Mucosa of gallbladder (tissue), 1 donor: ENCODE measurements at regions not wholly inside any gene's neighbourhood (a gene's known extent, or its start where the extent isn't known, plus 50 kb on each side); places are given as distances from the start of the nearest gene placed in this dataset.

ENCODE experiments used
- DNase-seq: peaks from one replicate; pipeline ENCODE4 v3.0.0-alpha.2; 2020; ENCODE audit warnings: low spot score
- donor health status: DM: no; HTN: no; CAD: no.

GRCh38 chr4:63632858-63633257 is 776.4 kb downstream of the TECRL start:
- DNase-seq, result no peak

GRCh38 chr4:63620271-63620670 is 789.0 kb downstream of the TECRL start:
- no peak for DNase-seq

- DNase-seq, result no peak
These were observed 789.5 kb downstream of the TECRL start for GRCh38 chr4:63619771-63620170.

- DNase-seq, result no peak
These were observed 790.1 kb downstream of the TECRL start for GRCh38 chr4:63618883-63619718.

- no peak for DNase-seq
These were observed 801.9 kb downstream of the TECRL start for GRCh38 chr4:63607169-63607872.

GRCh38 chr4:63589796-63590195 is 819.5 kb downstream of the TECRL start:
- DNase-seq, result no peak

GRCh38 chr4:63583561-63583960 is 825.7 kb downstream of the TECRL start:
- DNase-seq, result no peak

GRCh38 chr4:63583007-63583406 is 826.2 kb downstream of the TECRL start:
- DNase-seq, result no peak

GRCh38 chr4:63580796-63581475 is 828.3 kb downstream of the TECRL start:
- DNase-seq, result no peak

GRCh38 chr4:63578383-63578782 is 830.9 kb downstream of the TECRL start:
- DNase-seq, result no peak

- no peak for DNase-seq
These were observed 842.6 kb downstream of the TECRL start for GRCh38 chr4:63566658-63567057.

- DNase-seq, result no peak
These were observed 845.8 kb downstream of the TECRL start for GRCh38 chr4:63563288-63564014.

- DNase-seq, result no peak
These were observed 850.5 kb downstream of the TECRL start for GRCh38 chr4:63558709-63559108.

GRCh38 chr4:63556332-63556731 is 852.9 kb downstream of the TECRL start:
- no peak for DNase-seq

- DNase-seq, result no peak
These were observed 856.1 kb downstream of the TECRL start for GRCh38 chr4:63553123-63553522.

GRCh38 chr4:63541828-63542227 is 867.4 kb downstream of the TECRL start:
- DNase-seq, result no peak

GRCh38 chr4:63529581-63530337 is 879.5 kb downstream of the TECRL start:
- no peak for DNase-seq

- no peak for DNase-seq
These were observed 880.8 kb downstream of the TECRL start for GRCh38 chr4:63528256-63528991.

GRCh38 chr4:63526251-63526650 is 883.0 kb downstream of the TECRL start:
- no peak for DNase-seq

- DNase-seq, result no peak
These were observed 884.5 kb downstream of the TECRL start for GRCh38 chr4:63524764-63525163.
